ENCODE measurements at regions not wholly inside any gene's neighbourhood (a gene's known extent, or its start where the extent isn't known, plus 50 kb on each side); places are given as distances from the start of the nearest gene placed in this dataset.

GRCh38 chr9:13597427-13597826, 317.9 kb upstream of the MPDZ start:
- no peak overlapping the region for H2AFZ ChIP-seq (ENCODE audit: low read depth, low read length)
- H3K4me3 ChIP-seq = no peak overlapping the region
- DNase-seq (ENCODE audit: extremely low read depth in 1 of 4, low spot score in 3 of 4) (no peak), FAIRE-seq (no peak), ATAC-seq (no peak)
- no peak overlapping the region for H3K4me2 ChIP-seq (ENCODE audit: insufficient read depth, low read length)
- ChIA-PET POLR2A (no interaction called here), CTCF (ENCODE audit: low intra/inter-chr PET ratio) (no interaction called here)
- H3K79me2 ChIP-seq (ENCODE audit: control insufficient read depth, insufficient read depth, low read length) = no peaks in the 10 kb centered on the region
- H3K27ac ChIP-seq (ENCODE audit: extremely low read depth, low read depth, low read length) = no peak overlapping the region
- 0% methylated on average over 5 of the region's 5 CpGs for WGBS (ENCODE audit: insufficient coverage, low coverage, missing lambda C conversion rate)
- H3K27me3 ChIP-seq (ENCODE audit: control insufficient read depth in 2 of 2, insufficient read depth in 2 of 2, low read length in 2 of 2) = no peaks in the 10 kb centered on the region
- no peaks in the 10 kb centered on the region for H3K36me3 ChIP-seq (ENCODE audit: control insufficient read depth, insufficient read depth, low read length)
- H3K9me3 ChIP-seq (replicated peaks; ENCODE audit: control insufficient read depth, insufficient read depth, low read depth, low read length) = no peaks in the 10 kb centered on the region
- no TSS peak for BruUV-seq (replicated peaks)
- intact Hi-C loops (cut with micrococcal nuclease) = no loop called here
- H3K9me1 ChIP-seq (ENCODE audit: control insufficient read depth, insufficient read depth, low read length) = no peaks in the 10 kb centered on the region
- H3K4me1 ChIP-seq (replicated peaks in 1 of 2; ENCODE audit: control insufficient read depth in 2 of 2, insufficient read depth in 2 of 2, low read length in 2 of 2) = no peaks in the 10 kb centered on the region
- in situ Hi-C loops (cut with MboI) = no loop called here
- no peak overlapping the region for H3K9ac ChIP-seq (ENCODE audit: insufficient read depth in 1 of 2, low read depth in 2 of 2, low read length in 2 of 2)
- H4K20me1 ChIP-seq (replicated peaks; ENCODE audit: control insufficient read depth, insufficient read depth, low read length) = no peaks in the 10 kb centered on the region
- TF ChIP-seq TEAD1 (CRISPR knock-in tag; IDR thresholded peaks at IDR 0.05) (no peak), EHMT2 (IDR thresholded peaks at IDR 0.05) (no peak), CHD1 (IDR thresholded peaks at IDR 0.05; ENCODE audit: low read length) (no peak), ZBTB8A (IDR thresholded peaks at IDR 0.05; ENCODE audit: partially characterized antibody) (no peak), ELF1 (tag; IDR thresholded peaks at IDR 0.05) (no peak), CBFA2T2 (conservative IDR thresholded peaks at IDR 0.05) (no peak), ZNF766 (CRISPR knock-in tag; conservative IDR thresholded peaks at IDR 0.05) (no peak), CEBPB (tag; IDR thresholded peaks at IDR 0.05) (no peak), RBM25 (IDR thresholded peaks at IDR 0.05; ENCODE audit: low read depth, low read length, severe bottlenecking) (no peak), CBX2 (IDR thresholded peaks at IDR 0.05; ENCODE audit: insufficient read depth, low read length, poor library complexity, severe bottlenecking) (no peak), SAFB2 (IDR thresholded peaks at IDR 0.05; ENCODE audit: borderline replicate concordance, low read depth, low read length, severe bottlenecking) (no peak), TFE3 (CRISPR knock-in tag; IDR thresholded peaks at IDR 0.05) (no peak), MAZ (CRISPR knock-in tag; conservative IDR thresholded peaks at IDR 0.05 in 1 of 2, IDR thresholded peaks at IDR 0.05 in 1 of 2) (no peak), GABPB2 (CRISPR knock-in tag; conservative IDR thresholded peaks at IDR 0.05) (no peak), SRSF7 (optimal IDR thresholded peaks at IDR 0.05; ENCODE audit: low read depth, low read length) (no peak), MLLT1 (IDR thresholded peaks at IDR 0.05) (no peak), SREBF1 (IDR thresholded peaks at IDR 0.05; ENCODE audit: borderline replicate concordance, low read depth, low read length) (no peak), ID3 (CRISPR knock-in tag; IDR thresholded peaks at IDR 0.05) (no peak), ID3 (tag; IDR thresholded peaks at IDR 0.05) (no peak)

Measured in K562 (cell line).